ENCODE measurements at regions not wholly inside any gene's neighbourhood (a gene's known extent, or its start where the extent isn't known, plus 50 kb on each side); places are given as distances from the start of the nearest gene placed in this dataset.

- TF ChIP-seq CTCF (IDR thresholded peaks at IDR 0.05): no peak
- TF ChIP-seq POLR2A (IDR thresholded peaks at IDR 0.05): no peak
These were observed 537.2 kb downstream of the XPNPEP1 start for GRCh38 chr10:109386101-109386500.

All from uterus (tissue), 2 donors.